Pancreas (tissue), 10 donors: ENCODE measurements at regions not wholly inside any gene's neighbourhood (a gene's known extent, or its start where the extent isn't known, plus 50 kb on each side); places are given as distances from the start of the nearest gene placed in this dataset.

ENCODE experiments used
- ATAC-seq, 4 donors: fragments of 200-7000 bp; cut with Tn5 transposase; one replicate each; pipeline versions ENCODE4 v1.8.0 to v1.9.1; 2020; ENCODE audit warnings: mild to moderate bottlenecking in 4 of 4, moderate library complexity in 4 of 4
- DNase-seq, 6 donors: peaks; one replicate each; pipeline ENCODE4 v3.0.0-alpha.2; 2020
- FAIRE-seq: peaks from 2 replicates; lab custom pipeline; 2012; peaks lifted over from hg19 to GRCh38; lab: Jason Lieb, UNC
- H3K27ac ChIP-seq, 4 donors: fragments of 200-600 bp; sonication (generic); 1 replicate in 3 of 4; 2 replicates in 1 of 4; pipeline versions ENCODE4 v1.5.0 to v1.8.0; 2020
- H3K27me3 ChIP-seq, 4 donors: fragments of 200-600 bp; one replicate each; pipeline ENCODE4 v1.8.0; 2021
- H3K36me3 ChIP-seq, 3 donors: fragments of 200-600 bp; sonication (generic) in 1 of 3; one replicate each; pipeline versions ENCODE4 v1.5.0 to v1.8.0; 2020 to 2021
- H3K4me1 ChIP-seq, 3 donors: fragments of 200-600 bp; one replicate each; pipeline ENCODE4 v1.8.0; 2021
- H3K4me3 ChIP-seq, 4 donors: fragments of 200-600 bp; sonication (generic) in 2 of 4; one replicate each; pipeline versions ENCODE4 v1.5.0 to v1.8.0; 2020 to 2021
- H3K9me3 ChIP-seq, 4 donors: fragments of 200-600 bp; one replicate each; pipeline ENCODE4 v1.8.0; 2021
- WGBS, 2 donors: extraction: QIAGEN DNeasy Blood & Tissue Kit; methylation state at CpG; one replicate each; pipeline ENCODE4 v1.1.7; 2013; 5-methylcytosine and 5-hydroxymethylcytosine counted together
- intact Hi-C, 3 donors: fragments of 100-400 bp; cut with DNase I; formaldehyde crosslinking; loops; one replicate each; pipeline versions ENCODE4 v1.11.1 to v1.14.2; 2022
- TF ChIP-seq, protein P1 (sequence below), 4 donors: fragments of 200-600 bp; sonication (generic) in 3 of 4; IDR thresholded peaks; one replicate each; pipeline versions ENCODE4 v1.5.0 to v1.8.0; 2021; ENCODE audit warnings: antibody characterized with exemption in 4 of 4
- donor health status: healthy with polysubstance abuse.
- donor health status: DM: no; HTN: no; CAD: no; lungs with moderate emphysema.
- donor health status: DM: no; HTN: no; CAD: no.
- donor health status: control.
- donor health status: control.
- donor health status: Bipolar disorder and iron deficiency.
- donor health status: DM: yes; HTN: yes; CAD: no.
- donor health status: DM: no; HTN: no; CAD: no.
- donor health status: DM: no; HTN: no; CAD: no.
- donor health status: DM: yes; HTN: yes; CAD: no.

DNA sequence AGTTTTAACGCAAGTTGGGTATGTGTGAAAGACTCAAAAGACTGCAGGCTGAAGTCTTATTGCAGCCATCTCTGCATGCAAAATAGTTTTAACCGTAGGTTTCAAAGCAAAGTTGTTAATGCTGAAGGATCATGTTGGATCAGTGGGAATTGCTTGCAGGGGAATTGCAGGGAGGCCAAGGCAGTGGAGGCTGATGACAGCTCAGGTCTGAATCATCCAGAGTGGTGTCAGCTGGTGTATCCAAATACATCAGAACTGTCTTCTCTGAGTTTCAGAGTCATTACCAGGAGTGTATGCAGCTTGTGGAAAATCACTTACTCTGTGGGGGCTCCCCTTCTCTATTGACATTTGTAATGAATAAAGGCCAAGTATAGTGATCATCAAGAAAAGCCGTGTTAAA, 435.7 kb downstream of the SH3GL2 start:
- no peak for FAIRE-seq
- no peak overlapping the region for H3K4me3 ChIP-seq
- TF ChIP-seq, protein P1, sequence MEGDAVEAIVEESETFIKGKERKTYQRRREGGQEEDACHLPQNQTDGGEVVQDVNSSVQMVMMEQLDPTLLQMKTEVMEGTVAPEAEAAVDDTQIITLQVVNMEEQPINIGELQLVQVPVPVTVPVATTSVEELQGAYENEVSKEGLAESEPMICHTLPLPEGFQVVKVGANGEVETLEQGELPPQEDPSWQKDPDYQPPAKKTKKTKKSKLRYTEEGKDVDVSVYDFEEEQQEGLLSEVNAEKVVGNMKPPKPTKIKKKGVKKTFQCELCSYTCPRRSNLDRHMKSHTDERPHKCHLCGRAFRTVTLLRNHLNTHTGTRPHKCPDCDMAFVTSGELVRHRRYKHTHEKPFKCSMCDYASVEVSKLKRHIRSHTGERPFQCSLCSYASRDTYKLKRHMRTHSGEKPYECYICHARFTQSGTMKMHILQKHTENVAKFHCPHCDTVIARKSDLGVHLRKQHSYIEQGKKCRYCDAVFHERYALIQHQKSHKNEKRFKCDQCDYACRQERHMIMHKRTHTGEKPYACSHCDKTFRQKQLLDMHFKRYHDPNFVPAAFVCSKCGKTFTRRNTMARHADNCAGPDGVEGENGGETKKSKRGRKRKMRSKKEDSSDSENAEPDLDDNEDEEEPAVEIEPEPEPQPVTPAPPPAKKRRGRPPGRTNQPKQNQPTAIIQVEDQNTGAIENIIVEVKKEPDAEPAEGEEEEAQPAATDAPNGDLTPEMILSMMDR (IDR thresholded peaks at IDR 0.05) = no peak
- intact Hi-C loops = no loop called here
- 76 to 77% methylated on average over 3 of the region's 3 CpGs for WGBS, 2 donors
- no peaks in the 10 kb centered on the region for H3K36me3 ChIP-seq
- H3K4me1 ChIP-seq = no peaks in the 10 kb centered on the region
- H3K27ac ChIP-seq = no peak overlapping the region
- no peaks in the 10 kb centered on the region for H3K27me3 ChIP-seq
- no peak for DNase-seq
- H3K9me3 ChIP-seq = no peaks in the 10 kb centered on the region
- ATAC-seq = no peak

DNA sequence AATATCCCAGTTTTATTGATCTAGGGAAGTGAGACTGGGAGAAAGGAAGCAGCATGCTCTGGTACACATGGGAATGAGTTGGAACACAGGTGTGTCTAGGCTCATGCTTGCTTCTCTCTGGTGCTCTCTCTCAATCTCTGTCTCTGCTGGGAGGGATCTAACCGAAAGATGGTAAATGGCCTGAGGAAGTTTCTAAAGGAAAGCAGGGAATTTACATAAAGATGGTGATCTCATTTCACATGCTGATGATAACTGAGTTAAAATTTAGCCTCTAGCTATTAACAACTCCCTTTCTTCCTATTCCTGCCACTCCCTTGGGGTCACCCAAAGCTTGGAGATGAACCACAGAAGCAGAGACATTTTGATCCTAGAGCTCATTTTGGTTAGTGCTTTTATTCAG, 436.2 kb downstream of the SH3GL2 start:
- H3K4me3 ChIP-seq = no peak overlapping the region
- intact Hi-C loops = no loop called here
- H3K27me3 ChIP-seq = no peaks in the 10 kb centered on the region
- H3K4me1 ChIP-seq = no peaks in the 10 kb centered on the region
- ATAC-seq (no peak), FAIRE-seq (no peak), DNase-seq (no peak)
- TF ChIP-seq, protein P1 (IDR thresholded peaks at IDR 0.05) = no peak
- no peaks in the 10 kb centered on the region for H3K9me3 ChIP-seq
- no peaks in the 10 kb centered on the region for H3K36me3 ChIP-seq
- 85 to 88% methylated on average over 1 of the region's 1 CpG for WGBS, 2 donors
- H3K27ac ChIP-seq = no peak overlapping the region

DNA sequence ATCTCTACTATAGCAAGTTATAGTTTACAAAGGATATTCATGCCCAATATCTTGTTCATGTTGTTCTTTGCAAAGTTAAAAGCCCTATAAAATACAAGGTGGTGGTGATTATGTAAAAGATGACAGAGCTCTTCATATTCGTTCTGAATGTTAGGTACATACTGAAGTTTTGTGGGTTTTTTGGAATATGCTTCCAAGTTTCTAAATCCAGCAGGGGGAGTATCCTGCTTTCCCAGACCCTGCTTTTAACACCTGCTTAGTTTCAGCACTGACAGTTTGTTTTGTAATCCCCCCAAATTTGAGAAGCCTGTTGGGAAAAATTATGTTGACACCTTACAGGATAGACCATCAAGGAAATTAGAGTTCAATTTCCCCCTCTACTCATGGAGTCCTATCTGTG, 438.3 kb downstream of the SH3GL2 start:
- no peaks in the 10 kb centered on the region for H3K4me1 ChIP-seq
- no peak overlapping the region for H3K4me3 ChIP-seq
- WGBS, 2 donors = 37 to 50% methylated on average over 1 of the region's 1 CpG
- H3K36me3 ChIP-seq = no peaks in the 10 kb centered on the region
- no peaks in the 10 kb centered on the region for H3K27me3 ChIP-seq
- intact Hi-C loops = no loop called here
- H3K9me3 ChIP-seq = no peaks in the 10 kb centered on the region
- ATAC-seq (no peak), FAIRE-seq (no peak), DNase-seq (no peak)
- TF ChIP-seq, protein P1 (IDR thresholded peaks at IDR 0.05) = no peak
- no peak overlapping the region for H3K27ac ChIP-seq

DNA sequence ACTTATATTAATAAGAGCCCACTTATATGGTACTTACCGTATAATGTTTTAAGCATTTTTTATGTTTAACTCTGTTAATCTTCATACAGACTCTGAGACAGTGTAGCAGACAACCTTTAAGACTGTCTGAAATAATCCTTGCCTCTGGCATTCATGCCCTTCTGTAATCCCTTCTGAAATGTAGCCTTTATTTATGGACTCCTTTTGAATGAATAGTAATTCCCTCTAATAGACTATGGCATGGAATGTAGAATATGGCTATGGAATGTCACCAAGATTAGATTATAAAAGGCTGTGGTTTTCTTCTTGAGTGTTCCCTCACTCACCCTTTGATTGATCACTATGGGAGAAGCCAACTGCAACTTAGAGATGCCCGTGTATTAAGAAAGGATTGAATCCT, 439.4 kb downstream of the SH3GL2 start:
- TF ChIP-seq, protein P1 (IDR thresholded peaks at IDR 0.05) = no peak
- FAIRE-seq = no peak
- WGBS, 2 donors = 66 to 70% methylated on average over 2 of the region's 2 CpGs
- intact Hi-C loops = no loop called here
- no peaks in the 10 kb centered on the region for H3K4me1 ChIP-seq
- H3K27ac ChIP-seq = no peak overlapping the region
- H3K9me3 ChIP-seq = no peaks in the 10 kb centered on the region
- H3K27me3 ChIP-seq = no peaks in the 10 kb centered on the region
- H3K36me3 ChIP-seq = no peaks in the 10 kb centered on the region
- no peak for DNase-seq
- no peak overlapping the region for H3K4me3 ChIP-seq
- ATAC-seq = no peak

DNA sequence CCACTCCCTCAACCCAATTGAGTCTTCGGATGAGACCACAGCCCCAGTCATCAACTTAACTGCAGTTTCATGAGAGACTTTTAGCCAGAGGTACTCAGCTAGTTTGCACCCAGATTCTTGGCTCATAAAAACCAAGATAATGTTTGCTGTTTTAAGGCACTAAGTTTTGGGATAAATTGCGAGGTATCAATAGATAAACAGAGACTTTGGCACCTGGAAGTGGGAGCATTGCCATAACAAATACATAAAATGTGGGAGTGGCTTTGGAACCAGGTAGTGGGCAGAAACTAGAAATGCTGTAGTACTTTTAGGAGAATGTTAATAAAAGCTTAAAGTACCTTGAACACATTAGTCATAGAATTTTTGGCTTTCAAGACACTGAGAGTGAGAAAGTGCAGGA, 439.8 kb downstream of the SH3GL2 start:
- ATAC-seq (no peak), DNase-seq (no peak), FAIRE-seq (no peak)
- Histone ChIP-seq H3K27ac (no peak overlapping the region), H3K4me1 (no peaks in the 10 kb centered on the region), H3K27me3 (no peaks in the 10 kb centered on the region), H3K36me3 (no peaks in the 10 kb centered on the region), H3K9me3 (no peaks in the 10 kb centered on the region), H3K4me3 (no peak overlapping the region)
- intact Hi-C loops = no loop called here
- WGBS, 2 donors = 55 to 61% methylated on average over 2 of the region's 2 CpGs
- TF ChIP-seq, protein P1 (IDR thresholded peaks at IDR 0.05) = no peak
